ENCODE measurements at regions not wholly inside any gene's neighbourhood (a gene's known extent, or its start where the extent isn't known, plus 50 kb on each side); places are given as distances from the start of the nearest gene placed in this dataset.

DNA sequence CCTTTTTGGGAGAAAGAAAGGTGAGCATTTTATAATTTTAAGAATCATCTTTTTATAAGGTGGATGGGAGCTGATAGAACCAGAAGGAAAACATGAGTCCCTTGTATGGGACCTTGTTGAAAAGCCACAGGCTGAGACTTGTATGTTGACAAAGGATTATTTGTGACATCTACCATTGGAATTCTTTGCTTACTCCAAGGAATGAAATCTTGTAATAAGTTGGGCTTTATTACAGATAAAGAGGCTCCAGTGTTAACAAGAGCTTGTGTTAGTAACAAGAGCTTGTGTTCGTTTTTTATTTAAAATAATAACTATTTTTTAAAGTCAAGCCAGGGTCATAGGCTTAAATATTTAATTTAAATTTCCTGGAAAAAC, 201.1 kb upstream of the CHRM3 start:
- TF ChIP-seq POLR2AphosphoS5 (IDR thresholded peaks at IDR 0.05) (no peak), POLR2A (IDR thresholded peaks at IDR 0.05) (no peak)

Measured in upper lobe of left lung (tissue), 4 donors.